CD4-positive, alpha-beta T cell treated with Interleukin-4 for 1 hour (primary cell): ENCODE measurements at regions not wholly inside any gene's neighbourhood (a gene's known extent, or its start where the extent isn't known, plus 50 kb on each side); places are given as distances from the start of the nearest gene placed in this dataset.
"Not testable (repeated sequence)": the region's sequence is repeated elsewhere in the genome, so short reads cannot be mapped to it uniquely, and the experiment has no call there.

Experiments used
- DNase-seq, 2 donors: peaks; one replicate each; pipeline ENCODE4 v3.0.0-alpha.2; 2020 to 2022

- peak; percentile 20 to 21 for DNase-seq
Measured at GRCh38 chr14:97777622-97778355, 980.6 kb downstream of the VRK1 start.

GRCh38 chr14:97779140-97779539, 982.0 kb downstream of the VRK1 start:
- DNase-seq = no peak

GRCh38 chr14:97780804-97781203, 983.6 kb downstream of the VRK1 start:
- DNase-seq = no peak

GRCh38 chr14:97781961-97782360, 984.8 kb downstream of the VRK1 start:
- DNase-seq = no peak

- DNase-seq = no peak
Measured at GRCh38 chr14:97782871-97783414, 985.8 kb downstream of the VRK1 start.

GRCh38 chr14:97785495-97785894, 988.3 kb downstream of the VRK1 start:
- DNase-seq = no peak

- DNase-seq = no peak
Measured at GRCh38 chr14:97788364-97788763, 991.2 kb downstream of the VRK1 start.

GRCh38 chr14:97788846-97789526, 991.8 kb downstream of the VRK1 start:
- no peak for DNase-seq

GRCh38 chr14:97791072-97791471, 993.9 kb downstream of the VRK1 start:
- no peak for DNase-seq

- no peak for DNase-seq
Measured at GRCh38 chr14:97791906-97792305, 994.7 kb downstream of the VRK1 start.

GRCh38 chr14:97796511-97796910, 999.3 kb downstream of the VRK1 start:
- no peak for DNase-seq

GRCh38 chr14:97798176-97798575, 1001.0 kb downstream of the VRK1 start:
- DNase-seq = no peak

- DNase-seq = no peak
Measured at GRCh38 chr14:97802430-97803373, 1005.5 kb downstream of the VRK1 start.

- no peak for DNase-seq
Measured at GRCh38 chr14:97804056-97804455, 1006.9 kb downstream of the VRK1 start.

- no peak for DNase-seq
Measured at GRCh38 chr14:97806891-97807290, 1009.7 kb downstream of the VRK1 start.

- DNase-seq = not testable (repeated sequence)
Measured at GRCh38 chr14:97808541-97808940, 1011.4 kb downstream of the VRK1 start.

GRCh38 chr14:97813556-97813955, 1016.4 kb downstream of the VRK1 start:
- no peak for DNase-seq

GRCh38 chr14:97820781-97821180, 1023.6 kb downstream of the VRK1 start:
- no peak for DNase-seq

- DNase-seq = no peak
Measured at GRCh38 chr14:97824218-97824617, 1027.0 kb downstream of the VRK1 start.

GRCh38 chr14:97827746-97828145, 1030.6 kb downstream of the VRK1 start:
- no peak for DNase-seq

- no peak for DNase-seq
Measured at GRCh38 chr14:97832776-97833175, 1035.6 kb downstream of the VRK1 start.

GRCh38 chr14:97838986-97839385, 1041.8 kb downstream of the VRK1 start:
- DNase-seq = no peak

GRCh38 chr14:97840159-97840558, 1043.0 kb downstream of the VRK1 start:
- DNase-seq = no peak
